ENCODE measurements at regions not wholly inside any gene's neighbourhood (a gene's known extent, or its start where the extent isn't known, plus 50 kb on each side); places are given as distances from the start of the nearest gene placed in this dataset.

DNA sequence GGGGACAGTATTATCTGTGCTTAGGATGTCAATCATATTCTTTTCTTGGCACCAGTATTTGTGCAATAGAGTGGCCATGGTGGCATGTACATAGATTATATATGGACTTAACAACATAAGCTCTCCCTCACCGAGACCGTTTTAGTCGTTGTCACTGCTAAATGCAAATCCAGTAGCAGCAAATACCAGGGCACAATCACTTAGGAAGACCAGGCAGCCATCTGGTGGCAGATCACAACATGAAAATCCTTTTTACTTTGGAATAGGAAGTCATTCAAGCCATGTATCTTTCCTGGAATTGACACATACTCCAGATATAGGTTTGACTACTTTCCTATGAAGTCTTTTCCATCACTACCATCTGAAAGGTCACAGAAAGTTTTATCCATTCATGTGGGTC lies 53.2 kb upstream of the C1orf87 start:
- TF ChIP-seq, protein P1, sequence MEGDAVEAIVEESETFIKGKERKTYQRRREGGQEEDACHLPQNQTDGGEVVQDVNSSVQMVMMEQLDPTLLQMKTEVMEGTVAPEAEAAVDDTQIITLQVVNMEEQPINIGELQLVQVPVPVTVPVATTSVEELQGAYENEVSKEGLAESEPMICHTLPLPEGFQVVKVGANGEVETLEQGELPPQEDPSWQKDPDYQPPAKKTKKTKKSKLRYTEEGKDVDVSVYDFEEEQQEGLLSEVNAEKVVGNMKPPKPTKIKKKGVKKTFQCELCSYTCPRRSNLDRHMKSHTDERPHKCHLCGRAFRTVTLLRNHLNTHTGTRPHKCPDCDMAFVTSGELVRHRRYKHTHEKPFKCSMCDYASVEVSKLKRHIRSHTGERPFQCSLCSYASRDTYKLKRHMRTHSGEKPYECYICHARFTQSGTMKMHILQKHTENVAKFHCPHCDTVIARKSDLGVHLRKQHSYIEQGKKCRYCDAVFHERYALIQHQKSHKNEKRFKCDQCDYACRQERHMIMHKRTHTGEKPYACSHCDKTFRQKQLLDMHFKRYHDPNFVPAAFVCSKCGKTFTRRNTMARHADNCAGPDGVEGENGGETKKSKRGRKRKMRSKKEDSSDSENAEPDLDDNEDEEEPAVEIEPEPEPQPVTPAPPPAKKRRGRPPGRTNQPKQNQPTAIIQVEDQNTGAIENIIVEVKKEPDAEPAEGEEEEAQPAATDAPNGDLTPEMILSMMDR (IDR thresholded peaks at IDR 0.05) = no peak
- TF ChIP-seq POLR2A (IDR thresholded peaks at IDR 0.05) (no peak), POLR2AphosphoS5 (IDR thresholded peaks at IDR 0.05) (no peak)

Measured in breast epithelium (tissue), 3 donors.